ENCODE measurements at regions not wholly inside any gene's neighbourhood (a gene's known extent, or its start where the extent isn't known, plus 50 kb on each side); places are given as distances from the start of the nearest gene placed in this dataset.
A peak's percentile ranks its signal among the peaks of the same experiment; 100 is the strongest.

DNA sequence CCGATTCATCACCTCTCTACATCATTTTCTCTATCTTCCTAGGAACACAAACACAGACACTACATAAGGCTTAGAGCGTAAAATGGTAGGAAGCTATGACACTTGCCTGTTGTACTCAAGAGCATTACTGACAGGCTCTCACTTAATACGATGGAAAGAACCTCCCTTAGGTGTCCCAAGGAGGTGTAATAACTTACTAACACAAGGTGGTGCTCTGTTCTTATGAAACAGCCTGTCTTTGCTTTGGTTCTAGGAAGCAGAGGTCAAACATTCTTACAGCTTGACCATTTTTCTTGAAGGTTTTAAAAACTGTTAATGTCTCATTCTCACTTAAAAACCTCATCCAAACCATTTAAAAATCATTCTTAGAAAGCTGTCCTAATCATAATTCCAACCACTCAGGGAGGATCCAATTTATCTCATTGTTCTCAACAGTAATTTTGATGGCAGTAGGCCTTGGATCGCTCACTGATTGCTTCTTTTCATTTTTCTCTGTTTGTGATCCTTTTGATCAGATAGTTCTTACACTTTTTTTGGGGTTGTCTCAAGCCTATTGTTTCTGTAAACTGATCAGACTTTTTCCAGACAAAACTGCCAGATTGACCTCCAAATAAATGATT, 317.8 kb upstream of the AGTR1 start:
- Mint-ChIP-seq H3K9me3 (no peaks in the 10 kb centered on the region), H3K4me1 (no peaks in the 10 kb centered on the region), H3K36me3 (ENCODE audit: low read depth) (no peaks in the 10 kb centered on the region), H3K27me3 (ENCODE audit: insufficient read depth) (no peaks in the 10 kb centered on the region), H3K4me3 (no peak overlapping the region), H3K27ac (no peak overlapping the region)
- H3K9ac ChIP-seq (ENCODE audit: extremely low read depth, low read length, poor library complexity, severe bottlenecking) = no peak overlapping the region
- 63 to 70% methylated on average over 2 to 4 of the region's 4 CpGs for WGBS, 2 experiments (ENCODE audit: insufficient coverage in 1 of 2, insufficient read length in 1 of 2)
- no peaks in the 10 kb centered on the region for H3K36me3 ChIP-seq (ENCODE audit: control insufficient read depth, insufficient read depth, low read length)
- H3K4me1 ChIP-seq (ENCODE audit: control insufficient read depth, insufficient read depth, low read length) = no peaks in the 10 kb centered on the region
- DNase-seq = no peak
- H3K27ac ChIP-seq (ENCODE audit: low read depth, low read length) = no peak overlapping the region
- TF ChIP-seq, protein P1, sequence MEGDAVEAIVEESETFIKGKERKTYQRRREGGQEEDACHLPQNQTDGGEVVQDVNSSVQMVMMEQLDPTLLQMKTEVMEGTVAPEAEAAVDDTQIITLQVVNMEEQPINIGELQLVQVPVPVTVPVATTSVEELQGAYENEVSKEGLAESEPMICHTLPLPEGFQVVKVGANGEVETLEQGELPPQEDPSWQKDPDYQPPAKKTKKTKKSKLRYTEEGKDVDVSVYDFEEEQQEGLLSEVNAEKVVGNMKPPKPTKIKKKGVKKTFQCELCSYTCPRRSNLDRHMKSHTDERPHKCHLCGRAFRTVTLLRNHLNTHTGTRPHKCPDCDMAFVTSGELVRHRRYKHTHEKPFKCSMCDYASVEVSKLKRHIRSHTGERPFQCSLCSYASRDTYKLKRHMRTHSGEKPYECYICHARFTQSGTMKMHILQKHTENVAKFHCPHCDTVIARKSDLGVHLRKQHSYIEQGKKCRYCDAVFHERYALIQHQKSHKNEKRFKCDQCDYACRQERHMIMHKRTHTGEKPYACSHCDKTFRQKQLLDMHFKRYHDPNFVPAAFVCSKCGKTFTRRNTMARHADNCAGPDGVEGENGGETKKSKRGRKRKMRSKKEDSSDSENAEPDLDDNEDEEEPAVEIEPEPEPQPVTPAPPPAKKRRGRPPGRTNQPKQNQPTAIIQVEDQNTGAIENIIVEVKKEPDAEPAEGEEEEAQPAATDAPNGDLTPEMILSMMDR (conservative IDR thresholded peaks at IDR 0.05) = peak; percentile 84
- no peak overlapping the region for H3K4me3 ChIP-seq (ENCODE audit: low read length)
- no peaks in the 10 kb centered on the region for H3K27me3 ChIP-seq (ENCODE audit: control insufficient read depth, insufficient read depth, low read length, poor library complexity, severe bottlenecking)
- H3K9me3 ChIP-seq (ENCODE audit: control insufficient read depth, low read length) = no peaks in the 10 kb centered on the region

DNA sequence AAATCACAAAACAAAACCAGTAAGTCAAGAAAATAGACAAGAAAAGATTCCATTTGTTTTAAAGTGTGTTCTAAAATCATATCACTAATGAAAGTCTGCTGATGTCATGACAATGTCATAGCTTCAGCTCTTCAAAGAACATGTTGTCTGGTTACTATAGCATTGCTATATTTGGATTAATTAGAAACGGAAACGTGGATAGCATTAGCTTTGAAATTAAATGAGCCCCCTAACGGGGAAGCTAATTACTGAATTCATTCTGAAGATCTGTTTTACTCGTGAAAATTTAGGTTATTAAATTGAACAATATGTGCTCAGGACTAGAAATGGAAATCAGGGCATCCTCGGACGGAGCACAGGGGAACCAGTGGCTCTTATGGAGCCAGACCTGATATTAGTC, 316.7 kb upstream of the AGTR1 start:
- H3K4me1 ChIP-seq (ENCODE audit: control insufficient read depth, insufficient read depth, low read length) = no peaks in the 10 kb centered on the region
- TF ChIP-seq, protein P1 (conservative IDR thresholded peaks at IDR 0.05) = no peak
- no peak overlapping the region for H3K4me3 ChIP-seq (ENCODE audit: low read length)
- no peak for DNase-seq
- no peaks in the 10 kb centered on the region for H3K4me1 Mint-ChIP-seq
- WGBS, 2 experiments (ENCODE audit: insufficient coverage in 1 of 2, insufficient read length in 1 of 2) = 94 to 99% methylated on average over 6 of the region's 6 CpGs
- no peaks in the 10 kb centered on the region for H3K27me3 ChIP-seq (ENCODE audit: control insufficient read depth, insufficient read depth, low read length, poor library complexity, severe bottlenecking)
- no peaks in the 10 kb centered on the region for H3K9me3 Mint-ChIP-seq
- no peak overlapping the region for H3K27ac ChIP-seq (ENCODE audit: low read depth, low read length)
- H3K4me3 Mint-ChIP-seq = no peak overlapping the region
- H3K27ac Mint-ChIP-seq = no peak overlapping the region
- H3K9me3 ChIP-seq (ENCODE audit: control insufficient read depth, low read length) = no peaks in the 10 kb centered on the region
- H3K36me3 Mint-ChIP-seq (ENCODE audit: low read depth) = no peaks in the 10 kb centered on the region
- no peaks in the 10 kb centered on the region for H3K27me3 Mint-ChIP-seq (ENCODE audit: insufficient read depth)
- H3K9ac ChIP-seq (ENCODE audit: extremely low read depth, low read length, poor library complexity, severe bottlenecking) = no peak overlapping the region
- H3K36me3 ChIP-seq (ENCODE audit: control insufficient read depth, insufficient read depth, low read length) = no peaks in the 10 kb centered on the region

DNA sequence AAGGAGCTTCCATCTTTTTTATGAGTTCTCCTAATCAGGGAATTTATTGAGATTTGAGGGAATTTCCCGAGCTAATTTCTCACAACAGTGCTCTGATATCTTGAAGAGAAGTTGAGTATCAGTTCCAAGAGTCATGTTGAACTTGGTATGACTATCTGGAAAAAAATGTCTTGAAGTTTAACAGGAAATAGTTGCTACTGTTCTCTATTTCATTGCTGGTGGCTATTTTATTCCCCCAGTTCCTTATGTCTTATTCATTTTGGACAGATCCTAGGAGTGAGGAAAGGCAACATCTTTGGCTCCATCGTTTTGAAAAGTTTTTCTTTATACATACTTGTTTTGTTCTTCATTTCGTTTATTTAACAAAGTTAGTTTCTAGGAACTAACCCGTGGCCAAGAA, 307.8 kb upstream of the AGTR1 start:
- Histone ChIP-seq H3K9me3 (ENCODE audit: control insufficient read depth, low read length) (no peaks in the 10 kb centered on the region), H3K27me3 (ENCODE audit: control insufficient read depth, insufficient read depth, low read length, poor library complexity, severe bottlenecking) (no peaks in the 10 kb centered on the region), H3K4me3 (ENCODE audit: low read length) (no peak overlapping the region), H3K27ac (ENCODE audit: low read depth, low read length) (no peak overlapping the region), H3K4me1 (ENCODE audit: control insufficient read depth, insufficient read depth, low read length) (no peaks in the 10 kb centered on the region), H3K9ac (ENCODE audit: extremely low read depth, low read length, poor library complexity, severe bottlenecking) (no peak overlapping the region), H3K36me3 (ENCODE audit: control insufficient read depth, insufficient read depth, low read length) (no peaks in the 10 kb centered on the region)
- Mint-ChIP-seq H3K4me3 (no peak overlapping the region), H3K27ac (no peak overlapping the region), H3K9me3 (no peaks in the 10 kb centered on the region), H3K36me3 (ENCODE audit: low read depth) (no peaks in the 10 kb centered on the region), H3K27me3 (ENCODE audit: insufficient read depth) (no peaks in the 10 kb centered on the region), H3K4me1 (no peaks in the 10 kb centered on the region)
- WGBS, 2 experiments (ENCODE audit: insufficient coverage in 1 of 2, insufficient read length in 1 of 2) = 83 to 100% methylated on average over 1 to 4 of the region's 4 CpGs
- no peak for DNase-seq
- TF ChIP-seq, protein P1 (conservative IDR thresholded peaks at IDR 0.05) = no peak
